Heart left ventricle (tissue), 13 donors: ENCODE measurements at regions not wholly inside any gene's neighbourhood (a gene's known extent, or its start where the extent isn't known, plus 50 kb on each side); places are given as distances from the start of the nearest gene placed in this dataset.

ENCODE experiments used
- CTCF ChIP-seq, 12 donors: fragments of 200-600 bp; sonication (generic) in 4 of 12; IDR thresholded peaks; one replicate each; pipeline versions ENCODE4 v1.5.0 to v1.8.0; 2018 to 2022; ENCODE audit warnings: antibody characterized with exemption in 12 of 12, mild to moderate bottlenecking in 5 of 12
- POLR2A ChIP-seq, 2 donors: fragments of 450-650 bp; IDR thresholded peaks; one replicate each; pipeline ENCODE4 v1.6.1; 2017; ENCODE audit warnings: antibody characterized with exemption in 2 of 2, mild to moderate bottlenecking in 2 of 2, moderate library complexity in 2 of 2
- donor health status: ischemic (EF 13 %, LVEDD 7.1; RV severe dilation, severe dysfunction).
- donor health status: DM: no; HTN: yes; CAD: no.
- donor health status: DM: no; HTN: no; CAD: no.
- donor health status: ischemic (EF 25% LVEDD 6.9; RV normal size, moderate dysfunction).
- donor health status: ischemic (EF 25% LVEDD 5.7; RV mildly dilated, moderate dysfunction).
- donor health status: ischemic (EF 35%, LVEDD 5.7; RV mildly dilated, moderate dysfunction).
- donor health status: nonischemic (EF 11% LVEDD 7.7; RV severe dilation, severe dysfunction).
- donor health status: DM: yes; HTN: yes; CAD: no.
- donor health status: PGD.
- donor health status: ischemic (EF 29% LVEDD 5.4; RV normal size, mild dysfunction).
- donor health status: nonischemic (EF 23%, LVEDD 6.1; RV moderate dilation, normal function).

- TF ChIP-seq CTCF (IDR thresholded peaks at IDR 0.05) (no peak), POLR2A (IDR thresholded peaks at IDR 0.05) (no peak)
Observed at GRCh38 chr5:127203818-127204217, 86.8 kb upstream of the MEGF10 start.
